Testis (tissue), 2 donors: ENCODE measurements at regions not wholly inside any gene's neighbourhood (a gene's known extent, or its start where the extent isn't known, plus 50 kb on each side); places are given as distances from the start of the nearest gene placed in this dataset.

Source experiments
- DNase-seq: peaks from one replicate; pipeline ENCODE4 v3.0.0-alpha.2; 2019
- H3K27ac ChIP-seq, 2 donors: fragments of 200-600 bp; sonication (generic); one replicate each; pipeline ENCODE4 v1.5.1; 2019
- H3K27me3 ChIP-seq: fragments of 200-600 bp; sonication (generic); one replicate; pipeline ENCODE4 v1.5.1; 2019
- H3K36me3 ChIP-seq: fragments of 200-600 bp; sonication (generic); one replicate; pipeline ENCODE4 v1.5.1; 2017; ENCODE audit warnings: low read depth; ENCODE audit errors: missing control alignments
- H3K4me1 ChIP-seq: fragments of 200-600 bp; sonication (generic); one replicate; pipeline ENCODE4 v1.5.1; 2019
- H3K4me3 ChIP-seq, 2 donors: fragments of 200-600 bp; sonication (generic); one replicate each; pipeline ENCODE4 v1.5.1; 2017 to 2019
- H3K9me3 ChIP-seq: fragments of 200-600 bp; sonication (generic); one replicate; pipeline ENCODE4 v1.5.1; 2017
- CTCF ChIP-seq, 3 experiments: fragments of 450-650 bp in 2 of 3; fragments of 200-600 bp in 1 of 3; sonication (generic) in 1 of 3; IDR thresholded peaks; one replicate each; pipeline ENCODE4 v1.5.1; 2016 to 2019; ENCODE audit warnings: antibody characterized with exemption in 3 of 3, mild to moderate bottlenecking in 2 of 3, moderate library complexity in 1 of 3
- POLR2A ChIP-seq: fragments of 450-650 bp; IDR thresholded peaks from one replicate; pipeline ENCODE4 v1.6.1; 2017; ENCODE audit warnings: antibody characterized with exemption, mild to moderate bottlenecking, moderate library complexity
- WGBS, 2 donors: methylation state at CpG; one replicate each; pipeline ENCODE4 v1.1.5; 2018; 5-methylcytosine and 5-hydroxymethylcytosine counted together
- intact Hi-C: fragments of 100-400 bp; cut with DNase I; formaldehyde crosslinking; loops from one replicate; pipeline ENCODE4 v1.15.1; 2023; ENCODE audit warnings: low total_unique reads

GRCh38 chrY:8381425-8381824, 955.8 kb upstream of the TSPY4 start:
- no peaks in the 10 kb centered on the region for H3K36me3 ChIP-seq
- 69 to 79% methylated on average over 4 of the region's 4 CpGs for WGBS, 2 donors

GRCh38 chrY:8386053-8386452, 951.2 kb upstream of the TSPY4 start:
- intact Hi-C loops: no loop called here
- no peaks in the 10 kb centered on the region for H3K9me3 ChIP-seq
- DNase-seq: no peak
- WGBS, 2 donors: 91% methylated on average over 1 of the region's 1 CpG; no CpG with 5 or more reads in 1 of the 2 donors
- TF ChIP-seq POLR2A: no peak
- no peak for TF ChIP-seq CTCF (IDR thresholded peaks at IDR 0.05)
- H3K27me3 ChIP-seq: no peaks in the 10 kb centered on the region
- H3K4me1 ChIP-seq: no peaks in the 10 kb centered on the region
- H3K4me3 ChIP-seq: no peak overlapping the region
- H3K27ac ChIP-seq: no peak overlapping the region
- no peaks in the 10 kb centered on the region for H3K36me3 ChIP-seq

More at GRCh38 chrY:8381425-8381824, 955.8 kb upstream of the TSPY4 start:
- no peaks in the 10 kb centered on the region for H3K4me1 ChIP-seq
- TF ChIP-seq CTCF (IDR thresholded peaks at IDR 0.05) (no peak), POLR2A (no peak)
- H3K9me3 ChIP-seq: no peaks in the 10 kb centered on the region
- intact Hi-C loops: no loop called here
- H3K27ac ChIP-seq: no peak overlapping the region
- H3K4me3 ChIP-seq: no peak overlapping the region
- no peaks in the 10 kb centered on the region for H3K27me3 ChIP-seq
- no peak for DNase-seq

GRCh38 chrY:8388512-8388911, 948.8 kb upstream of the TSPY4 start:
- no peak overlapping the region for H3K4me3 ChIP-seq
- no peaks in the 10 kb centered on the region for H3K36me3 ChIP-seq
- no peaks in the 10 kb centered on the region for H3K27me3 ChIP-seq
- H3K9me3 ChIP-seq: no peaks in the 10 kb centered on the region
- intact Hi-C loops: no loop called here
- DNase-seq: no peak
- no peak overlapping the region for H3K27ac ChIP-seq
- no peaks in the 10 kb centered on the region for H3K4me1 ChIP-seq
- TF ChIP-seq CTCF (IDR thresholded peaks at IDR 0.05) (no peak), POLR2A (no peak)

- H3K27me3 ChIP-seq: no peaks in the 10 kb centered on the region
- WGBS, 2 donors: 79 to 80% methylated on average over 1 of the region's 1 CpG
- DNase-seq: no peak
- H3K27ac ChIP-seq: no peak overlapping the region
- no peak for TF ChIP-seq POLR2A
- no peak for TF ChIP-seq CTCF (IDR thresholded peaks at IDR 0.05)
- H3K36me3 ChIP-seq: no peaks in the 10 kb centered on the region
- no peak overlapping the region for H3K4me3 ChIP-seq
- intact Hi-C loops: no loop called here
- H3K4me1 ChIP-seq: no peaks in the 10 kb centered on the region
- H3K9me3 ChIP-seq: no peaks in the 10 kb centered on the region
Measured at GRCh38 chrY:8390310-8390709, 947.0 kb upstream of the TSPY4 start.

- H3K9me3 ChIP-seq: no peaks in the 10 kb centered on the region
- no peaks in the 10 kb centered on the region for H3K27me3 ChIP-seq
- intact Hi-C loops: no loop called here
- no peak overlapping the region for H3K27ac ChIP-seq
- H3K36me3 ChIP-seq: no peaks in the 10 kb centered on the region
- 75 to 85% methylated on average over 2 to 3 of the region's 3 CpGs for WGBS, 2 donors
- H3K4me3 ChIP-seq: no peak overlapping the region
- DNase-seq: no peak
- H3K4me1 ChIP-seq: no peaks in the 10 kb centered on the region
- TF ChIP-seq POLR2A: no peak
- TF ChIP-seq CTCF (IDR thresholded peaks at IDR 0.05): no peak
Measured at GRCh38 chrY:8393246-8393645, 944.0 kb upstream of the TSPY4 start.
